GM18873 (cell line): ENCODE measurements at regions not wholly inside any gene's neighbourhood (a gene's known extent, or its start where the extent isn't known, plus 50 kb on each side); places are given as distances from the start of the nearest gene placed in this dataset.

Experiments used
- ATAC-seq: cut with Tn5 transposase; IDR thresholded peaks from one replicate; pipeline ENCODE4 v1.9.1; 2021; ENCODE audit warnings: mild to moderate bottlenecking, moderate library complexity, moderate number of reproducible peaks; ENCODE audit not compliant: unreplicated experiment, low FRiP score

GRCh38 chr5:136432705-136433104 is 67.4 kb upstream of the TRPC7 start:
- no peak for ATAC-seq

GRCh38 chr5:136430081-136430480 is 64.7 kb upstream of the TRPC7 start:
- ATAC-seq: no peak

DNA sequence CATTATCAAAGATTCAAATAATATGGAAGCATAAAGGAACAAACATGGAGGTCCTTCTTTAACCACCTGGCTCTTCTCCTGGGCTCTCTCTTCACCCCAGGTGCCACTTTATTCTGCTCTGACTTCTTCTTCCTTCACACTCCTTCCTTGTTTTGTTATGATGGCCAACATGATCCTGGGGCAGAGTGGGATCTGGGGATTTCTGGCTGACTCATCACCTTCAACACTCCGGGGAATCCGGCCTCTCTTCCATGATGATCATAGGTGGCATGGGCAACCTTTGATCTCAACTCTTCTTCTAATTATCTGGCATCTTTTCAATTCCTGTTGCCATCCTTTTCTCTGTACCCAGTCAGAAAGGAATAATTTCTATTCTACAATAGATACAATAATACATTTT is 62.1 kb upstream of the TRPC7 start:
- ATAC-seq: no peak

DNA sequence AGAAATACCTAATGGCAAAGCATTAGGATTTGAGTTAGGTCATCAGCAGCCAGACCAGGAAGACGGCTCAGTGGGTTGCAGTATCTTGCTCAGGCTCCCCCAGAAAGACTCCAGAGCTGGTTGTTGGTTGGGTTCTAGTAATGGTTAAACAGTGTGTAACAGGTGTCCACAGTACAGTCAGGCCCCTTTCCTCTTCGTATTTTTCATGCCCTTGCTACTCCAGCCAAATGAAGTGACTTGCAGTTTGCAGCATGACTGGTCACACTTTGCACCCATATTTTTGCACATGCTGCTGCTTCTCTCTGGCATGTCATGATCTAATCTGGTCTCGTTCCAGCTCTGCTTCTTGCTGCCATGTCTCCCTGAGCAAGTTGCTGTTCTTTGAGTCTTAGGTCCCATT is 60.6 kb upstream of the TRPC7 start:
- ATAC-seq: no peak

DNA sequence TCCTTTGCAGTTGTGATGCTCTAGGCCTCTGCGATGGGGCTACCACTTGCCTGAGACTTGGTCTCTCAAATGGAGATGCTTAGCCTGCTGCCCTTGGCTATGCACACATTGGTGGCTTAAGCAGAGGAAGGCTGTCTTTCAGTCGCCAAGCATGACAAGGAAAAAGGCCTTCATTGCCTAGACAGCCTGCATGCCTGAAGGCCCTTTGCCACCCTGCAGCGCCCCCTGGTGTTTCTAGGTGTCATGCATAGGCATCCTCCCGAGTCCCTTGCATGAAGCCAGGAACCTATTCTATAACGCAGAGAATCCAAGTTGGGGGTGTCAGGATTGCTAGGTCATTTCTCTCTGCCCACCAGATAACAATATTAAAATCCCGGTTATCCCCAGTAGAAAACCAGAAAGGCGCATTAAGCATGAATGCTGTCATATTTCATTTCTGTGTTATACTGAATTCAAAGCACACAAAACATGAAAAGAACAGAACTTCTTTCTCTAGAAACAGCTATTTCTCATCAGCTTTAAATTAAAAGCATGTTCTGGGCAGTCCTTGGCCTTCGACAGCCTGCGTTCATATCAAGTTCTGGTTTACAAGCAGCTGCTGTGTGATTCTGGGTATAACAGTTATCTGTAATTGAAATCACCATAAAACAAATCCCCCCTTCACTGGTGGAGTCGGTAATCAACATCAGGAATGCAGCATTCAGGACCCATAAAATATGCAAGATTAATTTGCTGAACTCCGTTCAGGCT is 59.7 kb upstream of the TRPC7 start:
- ATAC-seq: no peak

DNA sequence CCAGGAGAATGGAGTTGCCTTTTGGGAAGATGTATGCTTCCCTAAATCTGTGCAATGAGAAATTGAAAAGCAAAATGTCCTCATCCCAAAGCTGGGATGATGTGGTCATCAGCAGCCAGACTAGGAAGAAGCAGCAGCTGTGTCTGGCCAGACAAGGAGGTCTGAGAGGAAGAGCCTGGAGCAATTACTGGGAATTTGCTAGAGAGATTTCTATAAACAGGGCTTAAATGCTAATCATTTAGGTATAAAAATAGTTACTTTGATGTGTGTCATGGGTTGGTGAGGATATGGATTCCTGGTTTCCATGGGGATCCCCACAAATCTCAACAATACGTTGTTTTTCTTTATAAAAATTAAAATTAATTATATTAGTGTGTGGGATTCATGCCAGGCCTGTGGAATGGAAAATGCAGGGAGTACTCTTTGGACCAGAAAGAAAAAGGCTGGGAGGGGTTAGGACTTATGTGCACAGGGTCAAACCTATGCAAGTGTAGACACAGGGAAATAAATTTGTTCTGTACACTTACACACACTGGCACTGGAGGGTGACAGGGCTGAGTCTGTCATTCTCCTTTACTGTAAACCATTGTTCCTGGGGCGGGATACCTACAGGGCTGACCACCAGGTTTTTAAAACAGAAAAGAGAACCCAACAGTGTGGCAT is 58.7 kb upstream of the TRPC7 start:
- no peak for ATAC-seq

GRCh38 chr5:136420168-136420898 is 55.0 kb upstream of the TRPC7 start:
- no peak for ATAC-seq

GRCh38 chr5:136418301-136418700 is 53.0 kb upstream of the TRPC7 start:
- no peak for ATAC-seq
